NOMO-1 treated with DMSO at 0.1 percent for 48 hours (cell line): ENCODE measurements at regions not wholly inside any gene's neighbourhood (a gene's known extent, or its start where the extent isn't known, plus 50 kb on each side); places are given as distances from the start of the nearest gene placed in this dataset.

Experiments
- DNase-seq: peaks from one replicate; lab custom pipeline; 2025; ENCODE audit not compliant: unreplicated experiment; lab: John Stamatoyannopoulos, UW

DNA sequence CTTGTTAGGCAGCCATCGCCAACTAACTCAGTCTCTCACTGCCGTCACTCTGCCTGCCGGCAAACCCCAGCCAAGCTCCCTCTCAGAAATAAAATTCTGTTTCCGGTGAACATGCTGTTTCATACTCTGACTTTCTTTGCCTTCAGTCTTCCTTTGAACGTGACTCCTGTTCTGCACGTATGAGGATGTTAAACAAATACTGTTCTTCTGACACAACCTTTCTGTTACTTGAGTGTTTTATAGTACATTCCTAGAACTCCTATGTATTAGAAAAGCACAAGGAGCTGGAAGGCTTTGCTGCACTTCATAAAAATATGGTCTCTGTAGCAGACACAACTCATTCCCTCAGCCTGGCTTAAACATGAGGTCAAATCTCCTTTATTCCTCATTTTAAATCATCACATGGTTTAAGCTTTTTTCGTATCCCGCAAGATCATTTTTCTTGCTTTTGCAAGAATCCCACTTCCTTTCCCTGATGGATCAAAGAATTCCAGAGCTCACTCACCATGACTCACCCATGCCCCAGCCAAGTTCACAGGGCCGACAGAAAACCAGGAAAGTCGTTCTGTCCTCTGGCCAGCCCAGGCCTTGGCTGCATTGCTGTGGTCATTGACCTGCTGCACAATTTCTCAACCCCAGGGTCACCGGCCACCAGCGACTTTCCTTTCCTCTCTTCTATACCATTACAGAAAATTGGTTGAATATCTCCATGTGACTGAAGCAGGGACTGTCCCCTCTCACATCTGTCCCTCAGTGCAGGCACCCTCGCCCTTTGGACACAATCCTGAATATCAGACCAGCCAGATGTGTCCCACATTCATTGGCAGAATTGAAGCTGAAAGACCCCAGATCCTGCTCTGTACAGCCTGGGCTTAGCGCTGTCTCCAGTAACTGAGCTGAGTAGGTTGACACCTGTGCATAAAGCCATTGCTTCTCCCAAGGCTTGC, 183.1 kb upstream of the ARL4C start:
- no peak for DNase-seq

DNA sequence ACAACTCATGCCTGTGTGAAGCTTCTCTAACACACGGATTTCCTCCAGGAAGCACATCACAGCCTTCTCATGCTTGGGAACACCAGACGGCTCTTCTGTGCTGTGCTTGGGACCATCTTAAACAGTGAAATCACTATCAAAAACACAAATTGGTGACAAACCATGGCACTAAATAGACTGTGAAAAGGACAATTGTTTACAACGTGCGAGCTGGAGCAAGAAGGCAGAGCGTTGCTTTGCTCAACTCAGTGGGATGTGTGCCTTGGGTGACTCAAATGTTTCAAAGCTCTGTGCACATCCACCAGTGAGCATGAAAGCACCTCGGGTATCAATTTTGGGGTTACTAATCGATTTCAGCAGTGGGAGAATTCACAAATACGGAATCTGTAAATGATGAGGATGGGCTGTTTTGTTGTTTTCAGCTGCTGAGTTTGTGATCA, 182.4 kb upstream of the ARL4C start:
- DNase-seq, result no peak

DNA sequence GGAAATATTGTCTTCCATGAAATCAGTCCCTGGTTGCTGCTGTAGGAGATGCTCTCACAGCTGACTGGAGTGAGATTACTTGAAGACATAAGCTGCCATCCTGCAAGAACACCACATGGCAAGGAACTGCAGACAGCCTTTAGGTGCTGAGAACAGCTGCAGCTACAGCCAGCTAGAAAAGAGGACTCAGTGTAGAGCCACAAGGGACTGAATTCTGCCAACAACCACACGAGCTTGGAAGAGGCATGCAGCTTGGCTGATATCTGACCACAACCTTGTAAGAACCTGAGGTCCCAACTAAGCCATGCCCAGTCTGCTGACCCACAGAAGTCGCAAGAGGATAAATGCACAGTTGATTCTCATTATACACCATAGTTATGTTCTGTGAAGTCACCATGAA, 181.8 kb upstream of the ARL4C start:
- DNase-seq, result no peak

DNA sequence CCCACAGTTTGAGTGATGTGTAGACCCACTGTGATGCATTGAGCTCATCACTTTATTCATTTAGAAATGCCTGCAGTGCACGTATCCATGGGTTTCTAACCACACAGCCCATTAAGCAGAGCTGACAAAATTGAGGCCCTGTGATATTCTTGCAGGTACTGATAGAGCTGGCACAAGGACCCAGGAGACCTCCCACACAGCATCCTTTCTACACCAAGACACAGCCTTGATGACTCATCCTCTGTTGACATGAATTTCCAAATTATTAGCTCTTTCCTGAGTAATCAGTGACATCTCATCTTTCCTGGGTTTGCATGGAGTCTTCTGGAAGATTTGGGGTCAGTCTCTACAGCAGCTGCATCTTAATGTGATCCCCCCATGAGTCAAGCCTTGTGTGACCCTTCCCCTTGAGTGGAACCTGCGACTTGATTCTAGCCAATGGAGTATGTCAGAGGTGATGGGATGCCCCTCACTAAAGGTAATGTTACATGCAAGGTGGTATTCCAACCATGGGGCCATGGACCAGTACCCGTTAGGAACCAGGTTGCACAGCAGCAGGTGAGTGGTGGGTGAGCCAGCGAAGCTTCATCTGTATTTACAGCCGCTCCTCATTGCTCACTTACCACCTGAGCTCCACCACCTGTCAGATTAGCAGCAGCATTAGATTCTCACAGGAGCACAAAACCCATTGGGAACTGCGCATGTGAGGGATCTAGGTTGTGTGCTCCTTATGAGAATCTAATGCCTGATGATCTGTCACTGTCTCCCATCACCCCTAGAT, 181.1 kb upstream of the ARL4C start:
- DNase-seq, result no peak

DNA sequence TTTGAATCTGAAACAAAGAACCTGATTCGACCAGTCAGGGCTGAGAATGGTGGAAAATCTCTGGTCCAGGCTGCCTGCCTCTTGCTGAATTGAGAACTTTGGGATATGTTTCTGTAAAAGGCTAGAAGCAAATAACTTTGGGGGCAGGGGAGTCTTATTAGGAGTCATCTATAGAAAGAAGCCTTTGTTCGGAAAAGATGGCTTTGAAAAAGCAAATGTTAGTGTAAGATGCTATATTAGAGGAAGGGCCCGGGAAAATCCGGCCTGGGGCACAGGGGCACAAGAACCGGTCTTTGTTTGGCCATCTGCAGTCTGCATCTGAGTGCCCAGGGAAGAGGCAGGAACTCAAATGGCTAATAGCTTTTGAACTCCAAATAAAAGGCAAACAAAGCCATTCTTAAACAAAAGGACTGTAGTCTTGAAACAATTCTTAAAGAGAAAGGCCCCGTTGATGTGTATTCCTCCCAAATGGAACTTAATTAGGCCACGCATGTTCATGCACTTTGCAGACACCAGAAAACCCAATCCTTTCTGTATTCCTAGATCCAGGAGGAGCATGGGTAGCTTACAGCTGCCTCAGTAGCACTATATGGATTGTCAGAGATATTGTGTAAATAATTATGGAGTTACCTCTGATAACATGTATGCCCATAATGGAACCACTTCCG, 180.0 kb upstream of the ARL4C start:
- DNase-seq, result no peak

DNA sequence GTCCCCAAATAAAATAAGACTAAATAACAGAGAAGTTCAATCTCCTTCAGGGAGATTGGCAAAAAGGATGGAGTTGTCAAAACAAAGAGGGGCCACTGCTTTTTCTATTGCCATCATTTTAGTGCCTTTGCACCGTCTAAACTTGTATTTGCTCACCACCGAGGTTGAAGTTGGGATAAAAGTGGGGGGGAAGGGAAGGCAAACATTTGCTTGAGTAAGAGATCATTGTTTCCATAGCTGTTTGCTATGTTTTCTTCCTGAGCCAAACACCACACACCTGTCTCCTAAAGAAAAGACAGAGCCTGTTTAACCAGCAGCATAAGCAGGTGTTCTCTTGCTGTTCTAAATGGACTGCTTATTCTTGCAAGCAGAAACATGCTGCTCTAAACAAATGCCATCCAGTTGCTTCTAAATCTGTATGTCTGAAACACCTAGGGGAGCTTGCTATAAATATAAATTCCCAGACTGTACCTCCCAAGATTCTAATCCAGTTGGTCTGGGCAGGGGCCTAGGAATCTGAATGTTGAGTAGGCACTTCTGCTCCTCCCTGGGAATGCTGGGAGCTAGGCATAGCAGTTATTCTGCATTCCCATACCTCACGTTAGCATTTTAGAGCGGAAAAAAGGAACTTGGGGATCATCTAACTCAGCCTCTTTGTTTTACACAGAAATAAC, 179.4 kb upstream of the ARL4C start:
- DNase-seq, result no peak

DNA sequence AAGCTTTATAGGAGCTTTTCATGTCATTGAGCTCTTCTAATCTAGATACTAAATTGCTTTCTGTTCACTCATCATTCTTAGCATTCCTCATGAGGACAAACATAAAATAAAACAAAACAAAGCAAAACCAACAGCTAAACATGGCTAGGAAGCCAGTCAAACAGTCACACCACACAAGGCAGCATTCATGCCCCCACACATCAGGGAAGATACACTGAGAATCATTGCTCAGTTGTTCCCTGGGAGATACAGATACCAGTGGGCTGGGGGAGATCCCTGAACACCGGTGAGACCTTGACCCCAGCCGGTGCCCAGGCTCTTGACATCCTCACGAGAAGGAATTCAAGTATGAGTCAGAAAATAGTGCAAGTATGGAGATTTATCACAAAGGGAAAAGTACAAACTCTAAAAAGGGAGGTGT, 177.9 kb upstream of the ARL4C start:
- DNase-seq, result no peak

DNA sequence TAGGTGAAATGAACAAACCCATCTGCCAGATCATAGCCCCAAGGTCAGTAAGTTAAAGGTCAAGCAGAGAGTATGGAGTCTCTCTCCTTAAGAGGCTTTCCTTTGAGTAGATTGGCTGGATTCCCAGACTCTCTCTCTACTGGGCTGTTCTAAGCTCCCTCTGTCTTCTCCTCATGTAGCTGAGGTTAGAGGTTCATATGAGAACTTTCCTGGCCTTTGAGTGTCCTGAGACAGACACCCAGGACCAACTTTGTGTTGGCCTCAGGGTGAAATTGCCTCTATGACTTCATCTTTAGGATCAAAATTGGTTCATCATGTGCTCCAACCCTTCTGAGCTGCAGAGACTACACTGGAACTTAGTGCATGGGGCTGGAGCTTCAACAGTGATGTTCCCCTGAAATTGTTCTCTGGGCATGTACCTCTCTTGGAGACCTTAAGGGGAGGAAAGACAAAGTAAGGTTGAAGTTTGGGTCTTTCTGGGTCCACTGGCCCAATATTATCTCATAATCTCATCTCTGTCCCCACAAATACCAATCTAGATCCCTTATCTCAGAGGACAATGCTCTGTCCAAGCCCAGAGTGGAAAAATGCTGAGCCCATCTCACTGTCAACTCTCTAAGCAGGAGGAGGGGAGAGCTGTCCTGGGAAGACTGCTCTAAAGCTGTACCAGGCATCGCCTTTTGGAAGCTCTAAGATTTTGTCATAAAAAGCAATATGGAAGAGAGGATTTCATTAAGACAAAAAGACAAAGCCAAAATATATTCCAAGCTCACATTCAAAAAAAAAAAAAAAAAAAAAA, 177.3 kb upstream of the ARL4C start:
- DNase-seq, result no peak

DNA sequence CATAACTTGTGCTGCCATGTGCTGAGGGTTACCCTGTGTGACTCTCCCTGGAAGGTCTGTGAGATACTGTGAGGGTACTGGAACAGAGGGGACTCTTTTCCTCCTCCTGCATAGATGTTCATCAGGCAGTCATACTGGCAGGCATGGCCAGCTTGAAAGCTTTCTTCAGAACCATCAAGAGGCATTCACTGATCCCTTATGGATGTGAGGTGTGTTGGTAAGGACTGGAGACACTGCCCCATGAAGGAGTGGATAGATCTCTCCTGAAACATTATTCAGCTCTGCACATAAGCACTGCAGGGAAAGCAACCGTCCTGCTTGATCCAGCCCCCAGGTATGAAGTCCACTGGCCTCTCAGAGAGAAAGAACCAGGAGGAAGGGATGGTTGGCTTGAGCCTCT, 176.6 kb upstream of the ARL4C start:
- DNase-seq, result no peak

DNA sequence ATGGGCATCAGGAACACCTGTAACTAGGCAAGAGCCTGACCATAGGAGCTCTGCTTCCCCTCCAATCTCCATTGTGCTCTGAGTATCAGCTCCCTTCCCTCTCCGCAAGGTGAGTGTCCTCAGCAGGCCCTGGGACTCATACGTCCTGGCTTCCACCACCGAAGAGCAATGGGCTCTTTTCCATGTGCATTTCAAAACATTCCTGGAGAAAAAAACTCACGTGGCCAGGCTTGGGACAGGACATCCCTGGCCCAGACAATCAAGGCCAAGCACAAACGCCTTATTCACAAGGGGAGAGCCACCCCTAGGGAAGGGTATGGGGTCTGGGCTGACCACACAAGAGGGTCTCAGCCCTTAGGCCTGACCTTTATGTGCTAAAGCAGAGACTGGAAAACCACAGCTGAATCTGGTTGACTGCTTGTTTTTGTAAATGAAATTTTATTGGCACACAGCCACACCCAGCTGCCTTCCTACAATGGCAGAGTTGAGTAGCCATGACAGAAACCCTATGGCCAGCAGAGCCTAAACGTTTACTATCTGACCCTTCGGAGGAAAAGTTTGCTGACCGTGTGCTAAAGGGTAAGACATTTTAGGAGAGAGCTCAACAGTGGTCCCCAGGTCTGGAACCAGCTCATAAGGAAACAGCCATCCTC, 175.7 kb upstream of the ARL4C start:
- DNase-seq, result no peak

DNA sequence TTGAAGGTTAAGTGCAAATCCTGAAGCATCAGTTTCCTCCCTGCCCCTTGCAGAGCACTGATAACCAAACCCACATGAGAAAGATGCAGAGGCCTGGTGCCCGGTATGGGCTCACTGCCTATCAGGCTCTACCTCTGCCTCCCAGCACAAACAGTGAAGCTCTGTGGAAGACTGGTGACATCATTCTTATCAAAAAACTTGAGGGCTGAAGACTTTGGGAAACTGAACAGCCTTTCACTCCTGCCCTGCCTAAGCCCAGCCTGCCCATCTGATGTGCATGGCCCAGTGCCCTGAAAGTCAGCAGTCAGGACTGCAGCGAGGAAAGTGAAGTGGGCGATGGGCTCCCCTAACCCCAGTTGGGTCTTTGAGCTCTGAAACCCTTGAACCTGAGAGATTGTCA, 174.8 kb upstream of the ARL4C start:
- DNase-seq, result no peak

DNA sequence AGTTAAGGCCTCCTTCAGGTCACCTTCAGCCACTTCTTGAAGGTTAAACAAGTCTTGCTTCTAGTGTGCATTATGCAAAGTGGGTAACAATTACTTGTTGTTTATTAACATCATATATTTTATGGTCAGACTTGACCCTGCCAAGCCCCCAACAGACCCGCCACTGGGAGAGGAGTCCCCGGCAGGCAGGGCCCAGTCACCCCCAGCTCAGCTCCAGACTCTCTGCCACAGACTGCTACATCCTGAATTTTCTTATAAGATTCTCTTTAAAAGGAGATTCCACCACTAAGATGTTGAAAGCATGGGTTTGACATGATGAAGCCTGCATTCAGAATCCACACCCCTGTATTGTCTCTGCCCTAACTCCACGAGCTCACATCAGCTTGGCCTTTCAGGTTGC, 174.3 kb upstream of the ARL4C start:
- no peak for DNase-seq

DNA sequence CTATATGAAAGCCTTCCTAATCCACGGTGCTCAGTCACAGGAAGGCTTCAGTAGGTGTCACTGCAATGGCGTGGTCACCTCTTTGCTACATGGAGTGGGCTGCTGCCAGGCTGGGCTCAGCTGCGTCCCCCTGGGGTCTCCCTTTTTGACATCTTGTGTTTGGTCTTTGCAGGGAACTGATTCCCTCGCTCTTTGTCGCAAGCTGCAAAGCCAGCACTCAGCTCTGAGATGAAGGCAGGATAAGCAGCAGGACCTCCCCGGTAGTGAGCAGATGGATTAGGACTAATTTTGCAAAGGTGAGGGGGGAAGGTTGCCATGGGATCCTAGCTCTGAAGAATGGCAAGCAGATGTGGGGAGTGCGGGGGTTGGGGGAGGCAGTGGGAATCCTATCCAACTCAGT, 173.9 kb upstream of the ARL4C start:
- no peak for DNase-seq

DNA sequence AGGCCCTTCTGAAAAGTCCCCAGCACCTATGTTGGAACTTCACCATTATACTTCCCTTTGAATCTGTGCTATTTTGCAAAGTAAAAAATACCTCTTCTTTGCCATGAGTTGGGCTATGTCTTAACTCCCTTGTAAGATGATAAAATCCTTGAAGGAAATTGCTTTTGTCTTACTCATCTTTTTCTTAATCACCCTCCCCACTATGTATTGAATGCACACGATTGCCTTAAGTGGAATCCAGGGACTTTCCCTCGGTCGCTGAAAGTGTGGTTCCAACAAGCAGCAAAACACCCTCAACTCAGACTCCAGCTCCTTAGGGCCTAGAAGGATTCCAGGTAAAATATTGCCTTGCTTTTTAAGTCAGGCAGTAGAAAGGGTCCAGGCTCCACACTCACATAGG, 173.2 kb upstream of the ARL4C start:
- DNase-seq, result no peak

DNA sequence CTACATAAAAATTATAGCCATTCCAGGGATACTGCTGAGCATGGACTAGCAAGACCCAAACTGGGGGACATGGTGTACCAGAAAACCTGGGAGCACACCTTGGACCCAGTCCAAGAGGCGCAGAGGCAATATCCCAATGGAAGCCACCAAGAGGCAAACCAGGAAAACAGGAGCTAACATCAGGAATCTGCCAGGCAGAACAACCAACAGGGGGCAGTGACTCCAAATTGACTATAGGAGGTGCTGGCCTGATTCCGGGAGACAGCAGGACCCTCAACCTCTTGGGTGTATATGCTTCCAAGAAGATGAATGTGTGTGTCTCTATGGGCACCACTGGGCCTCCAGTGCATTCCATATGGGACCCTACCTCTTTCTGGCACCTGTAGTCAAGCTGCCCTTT, 172.7 kb upstream of the ARL4C start:
- DNase-seq, result no peak

DNA sequence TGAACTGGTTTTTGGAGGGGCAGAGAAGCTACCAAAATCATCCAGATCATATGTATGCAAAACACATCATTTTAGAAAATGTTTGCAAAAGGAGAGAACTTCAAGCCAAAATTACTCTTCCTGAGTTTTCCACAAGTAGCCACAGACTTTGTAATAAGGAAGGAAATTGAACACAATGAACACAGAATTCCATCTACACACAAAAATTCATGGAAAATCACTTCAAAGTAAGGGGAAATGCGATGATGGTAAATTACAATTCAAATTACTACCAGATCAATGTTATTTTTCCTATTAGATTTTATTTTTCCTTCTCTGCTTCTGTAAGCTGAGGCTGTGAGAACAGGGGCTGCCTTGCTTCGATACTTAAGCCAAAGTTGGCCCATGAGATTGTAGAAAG, 172.1 kb upstream of the ARL4C start:
- no peak for DNase-seq

DNA sequence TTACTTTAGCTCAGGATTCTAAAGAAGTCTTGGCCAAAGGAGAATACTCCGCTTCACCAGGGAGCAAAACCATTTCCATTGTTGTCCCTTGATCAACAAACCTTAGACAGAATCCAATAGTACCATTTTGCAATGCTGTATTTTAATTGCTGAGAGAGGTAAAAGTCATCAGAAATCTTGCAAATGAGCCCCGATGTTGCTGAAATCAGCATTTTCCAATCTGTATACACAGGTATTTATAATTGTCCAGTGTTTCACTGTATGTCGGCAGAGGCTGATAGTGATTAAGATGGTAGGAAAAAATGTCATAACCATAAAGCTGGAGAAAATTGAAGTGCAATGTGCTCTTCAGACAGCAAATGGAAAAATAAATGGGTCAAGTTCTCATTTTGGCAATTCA, 170.0 kb upstream of the ARL4C start:
- no peak for DNase-seq

DNA sequence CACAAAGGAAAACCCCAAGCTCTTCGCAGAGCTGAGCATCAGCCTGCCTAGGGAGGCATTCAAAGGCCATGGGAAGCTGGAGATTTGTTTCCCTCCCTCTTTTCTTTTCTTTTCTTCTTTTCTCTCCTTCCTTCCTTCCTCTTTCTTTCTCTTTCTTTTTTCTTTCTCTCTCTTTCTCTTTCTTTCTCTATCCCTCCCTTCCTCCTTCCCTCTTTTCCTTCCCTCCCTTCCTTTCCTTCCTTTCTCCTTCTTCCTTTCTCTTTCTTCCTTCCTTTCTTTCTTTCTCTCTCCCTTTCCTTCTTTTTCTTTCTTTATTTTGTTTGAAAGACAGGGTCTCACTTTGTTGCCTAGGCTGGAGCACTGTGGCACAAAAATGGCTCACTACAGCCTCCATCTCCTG, 168.4 kb upstream of the ARL4C start:
- no peak for DNase-seq

DNA sequence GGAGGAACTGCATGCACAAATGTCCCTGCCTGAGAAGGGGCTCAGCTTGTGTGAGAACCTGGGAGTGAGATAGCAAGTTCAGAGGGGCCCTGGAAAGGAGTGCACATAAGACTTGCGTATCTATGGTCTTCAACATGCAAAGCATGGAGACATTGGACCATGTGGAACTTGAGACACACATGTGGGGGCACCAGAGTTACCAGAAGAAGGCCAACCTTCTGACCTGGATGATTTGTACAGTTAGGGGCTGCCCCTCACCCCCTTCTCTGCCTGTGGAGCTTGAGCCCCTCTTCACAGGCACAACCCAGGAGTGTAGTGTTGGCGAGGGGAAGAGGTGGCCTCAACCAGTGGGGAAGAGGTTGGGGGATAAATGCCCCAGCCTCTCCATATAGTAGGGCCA, 165.0 kb upstream of the ARL4C start:
- DNase-seq, result no peak

DNA sequence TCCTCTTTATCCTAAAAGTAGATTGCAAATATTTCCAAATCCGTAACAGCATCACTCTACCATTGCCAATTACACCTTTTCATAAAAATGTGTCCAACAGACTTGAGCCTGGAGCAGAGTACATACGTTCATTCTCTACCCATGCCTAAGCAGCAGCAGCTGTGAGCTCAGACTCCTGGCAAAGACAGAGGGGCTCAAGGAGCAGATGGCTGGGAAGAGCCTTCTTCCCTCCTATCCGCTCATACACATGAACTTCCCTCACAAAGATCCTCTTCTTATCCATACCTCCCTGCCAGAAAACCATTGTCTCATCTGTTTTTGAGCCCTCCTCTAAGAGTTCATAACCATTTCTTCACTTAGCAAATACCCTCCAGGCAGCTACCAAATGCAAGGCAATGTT, 164.3 kb upstream of the ARL4C start:
- no peak for DNase-seq
